A673 (cell line): ENCODE measurements at regions not wholly inside any gene's neighbourhood (a gene's known extent, or its start where the extent isn't known, plus 50 kb on each side); places are given as distances from the start of the nearest gene placed in this dataset.

Experiments
- EZH2 ChIP-seq: fragments of 200-600 bp; sonication (generic); IDR thresholded peaks from 2 replicates; pipeline ENCODE4 v1.6.1; 2017; ENCODE audit warnings: borderline replicate concordance, low read depth, mild to moderate bottlenecking, mixed read lengths, antibody characterized with exemption, low read length; ENCODE audit not compliant: poor library complexity, severe bottlenecking
- TF ChIP-seq, protein P1 (sequence below): fragments of 300-800, 200-600 bp; sonication (generic); conservative IDR thresholded peaks from 2 replicates; pipeline ENCODE4 v1.5.1; 2017; ENCODE audit warnings: low read depth, mild to moderate bottlenecking, antibody characterized with exemption, low read length, moderate library complexity, mixed read lengths

DNA sequence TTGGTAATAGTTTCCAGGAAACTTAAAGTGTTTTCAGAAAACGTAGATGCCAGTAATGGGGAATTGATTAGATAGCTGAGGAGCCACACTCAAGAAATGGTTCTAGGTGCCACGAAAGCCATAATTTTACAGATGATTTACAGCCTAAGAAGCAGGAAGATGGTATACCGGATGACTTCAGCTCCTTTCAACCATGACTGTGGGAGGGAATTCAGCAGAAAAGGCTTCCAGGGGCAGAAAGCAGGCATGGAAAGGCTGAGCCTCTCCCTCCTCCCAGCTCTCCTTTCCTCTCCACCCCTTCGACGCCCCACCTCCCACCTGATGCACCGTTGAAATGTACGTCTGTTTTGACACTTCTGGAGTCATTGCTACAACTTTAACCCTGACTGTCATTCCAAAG is 68.6 kb upstream of the SMIM21 start:
- TF ChIP-seq, protein P1, sequence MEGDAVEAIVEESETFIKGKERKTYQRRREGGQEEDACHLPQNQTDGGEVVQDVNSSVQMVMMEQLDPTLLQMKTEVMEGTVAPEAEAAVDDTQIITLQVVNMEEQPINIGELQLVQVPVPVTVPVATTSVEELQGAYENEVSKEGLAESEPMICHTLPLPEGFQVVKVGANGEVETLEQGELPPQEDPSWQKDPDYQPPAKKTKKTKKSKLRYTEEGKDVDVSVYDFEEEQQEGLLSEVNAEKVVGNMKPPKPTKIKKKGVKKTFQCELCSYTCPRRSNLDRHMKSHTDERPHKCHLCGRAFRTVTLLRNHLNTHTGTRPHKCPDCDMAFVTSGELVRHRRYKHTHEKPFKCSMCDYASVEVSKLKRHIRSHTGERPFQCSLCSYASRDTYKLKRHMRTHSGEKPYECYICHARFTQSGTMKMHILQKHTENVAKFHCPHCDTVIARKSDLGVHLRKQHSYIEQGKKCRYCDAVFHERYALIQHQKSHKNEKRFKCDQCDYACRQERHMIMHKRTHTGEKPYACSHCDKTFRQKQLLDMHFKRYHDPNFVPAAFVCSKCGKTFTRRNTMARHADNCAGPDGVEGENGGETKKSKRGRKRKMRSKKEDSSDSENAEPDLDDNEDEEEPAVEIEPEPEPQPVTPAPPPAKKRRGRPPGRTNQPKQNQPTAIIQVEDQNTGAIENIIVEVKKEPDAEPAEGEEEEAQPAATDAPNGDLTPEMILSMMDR: no peak
- TF ChIP-seq EZH2: no peak
